ENCODE measurements at regions not wholly inside any gene's neighbourhood (a gene's known extent, or its start where the extent isn't known, plus 50 kb on each side); places are given as distances from the start of the nearest gene placed in this dataset.

DNA sequence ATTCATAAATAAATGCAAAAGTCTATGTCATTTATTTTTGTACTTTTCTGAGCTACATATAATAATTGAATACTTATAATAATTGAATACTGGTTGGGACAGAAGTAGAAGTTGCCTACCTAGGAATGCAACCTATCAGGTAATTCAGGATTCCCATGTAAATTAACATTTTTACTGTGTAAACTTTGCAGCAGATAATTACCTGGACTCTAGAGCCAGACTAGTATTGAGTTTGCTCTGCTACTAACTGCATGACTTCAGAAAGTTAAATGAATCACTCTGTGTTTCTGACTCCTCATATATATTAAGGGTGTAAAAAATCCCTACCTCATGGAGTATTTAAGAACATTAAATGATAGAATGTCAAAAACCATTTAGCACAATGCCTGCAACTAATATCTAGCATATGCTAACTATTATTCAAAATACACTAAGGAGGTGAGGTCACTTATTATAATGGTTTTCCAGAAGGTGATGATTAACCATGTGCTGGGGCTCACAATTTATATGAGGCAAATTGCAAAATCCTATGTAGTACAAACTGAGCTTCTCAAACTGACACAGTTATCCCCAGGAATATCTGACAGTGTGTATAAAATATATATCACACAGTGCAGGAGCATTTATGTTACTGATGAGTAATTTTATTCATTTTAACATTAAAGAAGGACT lies 138.1 kb upstream of the ANO3 start:
- Histone ChIP-seq H3K9ac (ENCODE audit: control insufficient read depth, extremely low read depth, insufficient read depth, low read length) (no peak overlapping the region), H3K4me1 (ENCODE audit: control insufficient read depth, extremely low read depth, insufficient read depth, low read length) (peaks cover 1% of the 10 kb centered on the region), H3K9me3 (ENCODE audit: control insufficient read depth, low read depth, low read length) (no peaks in the 10 kb centered on the region), H3K27ac (ENCODE audit: control insufficient read depth, insufficient read depth, low read length) (no peak overlapping the region), H3K4me3 (ENCODE audit: control insufficient read depth in 2 of 3, extremely low read depth in 1 of 3, insufficient read depth in 2 of 3, low read depth in 1 of 3, low read length in 3 of 3) (no peak overlapping the region), H2AFZ (ENCODE audit: control insufficient read depth, low read length) (no peak overlapping the region), H3K27me3 (ENCODE audit: control insufficient read depth, extremely low read depth, insufficient read depth, low read length) (no peaks in the 10 kb centered on the region), H4K20me1 (ENCODE audit: control insufficient read depth, extremely low read depth, insufficient read depth, low read length) (no peaks in the 10 kb centered on the region), H3K9me1 (ENCODE audit: control insufficient read depth, extremely low read depth, insufficient read depth, low read length) (no peaks in the 10 kb centered on the region), H3K36me3 (ENCODE audit: control insufficient read depth in 2 of 2, extremely low read depth in 1 of 2, insufficient read depth in 2 of 2, low read length in 2 of 2) (no peaks in the 10 kb centered on the region), H3K4me2 (ENCODE audit: control insufficient read depth, extremely low read depth, insufficient read depth, low read depth, low read length) (no peak overlapping the region), H3K79me2 (ENCODE audit: control insufficient read depth, insufficient read depth, low read length) (no peaks in the 10 kb centered on the region)
- dilution Hi-C loops (cut with MboI; ENCODE audit: extremely low pct_ligation_motif_present, low sequenced_read_pairs) = no loop called here
- DNase-seq (ENCODE audit: low read depth, low spot score) = no peak
- TF ChIP-seq EZH2 (IDR thresholded peaks at IDR 0.05; ENCODE audit: low read length) = no peak
- no peak for TF ChIP-seq CTCF (optimal IDR thresholded peaks at IDR 0.05 in 1 of 3, IDR thresholded peaks at IDR 0.05 in 1 of 3, conservative IDR thresholded peaks at IDR 0.05 in 1 of 3; ENCODE audit: extremely low read depth in 1 of 3, insufficient read depth in 2 of 3, low read length in 3 of 3)
- FAIRE-seq = no peak

DNA sequence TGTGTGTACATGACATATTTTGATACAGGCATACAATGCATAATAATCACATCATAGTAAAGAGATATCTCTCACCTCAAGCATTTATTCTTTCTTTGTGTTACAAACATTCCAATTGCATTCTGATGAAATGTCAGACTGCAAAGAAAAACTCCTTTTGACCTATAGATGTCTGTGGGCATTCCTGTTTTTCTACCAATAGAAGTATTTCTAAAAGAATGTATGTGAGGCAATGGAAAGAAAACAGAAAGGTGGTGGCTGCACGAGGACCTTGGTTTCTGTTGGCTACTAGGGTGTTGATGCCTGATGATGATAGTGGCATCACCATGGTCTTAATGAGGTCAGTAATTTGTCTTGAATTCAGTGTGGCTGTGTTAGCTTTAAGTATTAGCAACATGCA lies 137.0 kb upstream of the ANO3 start:
- no peaks in the 10 kb centered on the region for H3K36me3 ChIP-seq (ENCODE audit: control insufficient read depth in 2 of 2, extremely low read depth in 1 of 2, insufficient read depth in 2 of 2, low read length in 2 of 2)
- dilution Hi-C loops (cut with MboI; ENCODE audit: extremely low pct_ligation_motif_present, low sequenced_read_pairs) = no loop called here
- H3K79me2 ChIP-seq (ENCODE audit: control insufficient read depth, insufficient read depth, low read length) = no peaks in the 10 kb centered on the region
- DNase-seq (ENCODE audit: low read depth, low spot score) = no peak
- H3K4me1 ChIP-seq (ENCODE audit: control insufficient read depth, extremely low read depth, insufficient read depth, low read length) = no peaks in the 10 kb centered on the region
- no peak overlapping the region for H3K9ac ChIP-seq (ENCODE audit: control insufficient read depth, extremely low read depth, insufficient read depth, low read length)
- H3K27ac ChIP-seq (ENCODE audit: control insufficient read depth, insufficient read depth, low read length) = no peak overlapping the region
- H3K27me3 ChIP-seq (ENCODE audit: control insufficient read depth, extremely low read depth, insufficient read depth, low read length) = no peaks in the 10 kb centered on the region
- TF ChIP-seq CTCF (optimal IDR thresholded peaks at IDR 0.05 in 1 of 3, IDR thresholded peaks at IDR 0.05 in 1 of 3, conservative IDR thresholded peaks at IDR 0.05 in 1 of 3; ENCODE audit: extremely low read depth in 1 of 3, insufficient read depth in 2 of 3, low read length in 3 of 3) (no peak), EZH2 (IDR thresholded peaks at IDR 0.05; ENCODE audit: low read length) (no peak)
- no peak overlapping the region for H3K4me3 ChIP-seq (ENCODE audit: control insufficient read depth in 2 of 3, extremely low read depth in 1 of 3, insufficient read depth in 2 of 3, low read depth in 1 of 3, low read length in 3 of 3)
- H2AFZ ChIP-seq (ENCODE audit: control insufficient read depth, low read length) = no peak overlapping the region
- H4K20me1 ChIP-seq (ENCODE audit: control insufficient read depth, extremely low read depth, insufficient read depth, low read length) = no peaks in the 10 kb centered on the region
- no peaks in the 10 kb centered on the region for H3K9me1 ChIP-seq (ENCODE audit: control insufficient read depth, extremely low read depth, insufficient read depth, low read length)
- FAIRE-seq = no peak
- no peak overlapping the region for H3K4me2 ChIP-seq (ENCODE audit: control insufficient read depth, extremely low read depth, insufficient read depth, low read depth, low read length)
- no peaks in the 10 kb centered on the region for H3K9me3 ChIP-seq (ENCODE audit: control insufficient read depth, low read depth, low read length)

Measured in keratinocyte (primary cell).